ENCODE measurements at regions not wholly inside any gene's neighbourhood (a gene's known extent, or its start where the extent isn't known, plus 50 kb on each side); places are given as distances from the start of the nearest gene placed in this dataset.

DNA sequence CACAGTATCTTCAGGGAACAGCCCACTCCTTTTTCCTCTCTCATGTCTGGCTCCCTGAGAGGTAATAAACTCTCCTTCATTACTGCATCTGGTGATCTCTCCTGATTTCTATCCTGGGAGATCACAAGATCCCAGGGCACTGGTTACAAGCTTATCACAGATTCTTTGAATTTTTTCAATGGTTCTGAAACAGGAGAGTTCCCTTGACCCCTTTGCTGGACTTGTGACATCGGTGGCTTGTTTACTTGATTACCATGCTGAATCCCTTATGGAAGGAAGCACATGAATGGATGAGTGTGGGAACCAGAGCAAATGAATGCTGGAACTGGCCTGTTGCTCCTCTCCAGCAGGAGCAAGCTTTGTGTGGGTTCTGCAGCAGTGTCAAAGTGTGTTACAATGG lies 67.2 kb upstream of the HNMT start (continued):
- TF ChIP-seq, protein P1, sequence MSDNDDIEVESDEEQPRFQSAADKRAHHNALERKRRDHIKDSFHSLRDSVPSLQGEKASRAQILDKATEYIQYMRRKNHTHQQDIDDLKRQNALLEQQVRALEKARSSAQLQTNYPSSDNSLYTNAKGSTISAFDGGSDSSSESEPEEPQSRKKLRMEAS (IDR thresholded peaks at IDR 0.05), result no peak

DNA sequence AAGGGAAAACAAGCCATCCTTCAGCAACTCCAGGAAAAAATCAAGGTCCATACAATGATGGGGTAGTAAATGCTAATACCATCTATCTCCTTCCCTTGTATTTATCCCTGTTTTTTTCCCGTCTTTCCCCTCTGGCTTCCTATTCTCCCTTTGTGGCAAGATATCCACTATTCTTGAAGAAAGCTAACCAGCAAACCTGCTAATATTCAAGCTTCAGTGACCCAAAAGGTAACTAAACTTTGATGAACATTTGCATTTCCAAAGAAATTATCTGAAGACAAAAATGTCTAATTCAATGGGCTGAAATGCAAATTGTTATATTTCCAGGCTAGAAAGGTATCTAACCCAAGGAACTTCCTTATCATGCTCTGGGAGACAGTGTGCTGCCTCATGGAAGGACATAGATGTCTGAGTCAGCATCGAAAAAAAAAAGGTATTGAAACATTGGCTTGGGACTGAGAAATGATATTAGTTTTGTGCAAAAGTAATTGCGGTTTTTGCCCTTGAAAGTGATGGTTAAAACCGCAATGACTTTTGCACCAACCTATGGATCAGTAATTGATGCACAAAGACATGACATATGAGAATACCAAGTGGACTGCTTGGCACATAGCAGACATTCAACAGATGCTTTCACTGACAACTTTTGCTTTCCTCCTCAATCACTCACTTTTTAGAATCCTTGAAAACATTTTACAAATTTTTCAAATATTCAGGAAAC lies 63.7 kb upstream of the HNMT start:
- WGBS, result 69% methylated on average over 4 of the region's 4 CpGs
- H3K4me3 ChIP-seq (ENCODE audit: low read depth in 1 of 3, low read length in 3 of 3), result no peak overlapping the region
- H3K27ac ChIP-seq (ENCODE audit: low read depth in 1 of 2, low read length in 2 of 2), result no peak overlapping the region

DNA sequence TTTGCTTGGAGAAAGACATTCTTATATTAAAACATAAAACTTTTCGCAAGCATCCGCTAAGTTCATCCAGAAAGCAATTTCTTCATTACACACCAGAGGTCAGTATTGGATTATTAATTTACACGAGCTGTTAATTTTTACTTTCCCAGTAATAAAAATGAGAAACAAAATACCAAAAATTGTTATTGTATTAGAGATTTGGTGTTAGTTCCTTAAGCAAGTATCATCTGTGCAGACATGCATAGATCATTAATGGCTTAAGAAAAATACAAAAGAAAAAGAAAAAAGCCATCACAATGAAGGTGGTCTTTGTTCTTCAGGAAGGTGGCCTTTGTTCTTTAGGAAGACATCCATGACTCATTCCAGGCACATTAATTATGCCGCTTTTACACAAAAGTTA lies 53.6 kb upstream of the HNMT start:
- no peak for DNase-seq (ENCODE audit: low spot score)
- peaks cover 0 to 11% (median 3%) of the 10 kb centered on the region in 4 donors for H3K4me1 ChIP-seq (ENCODE audit: control insufficient read depth in 4 of 4, insufficient read depth in 4 of 4, low read length in 3 of 4)
- no peak overlapping the region for H3K27ac ChIP-seq (ENCODE audit: low read depth in 1 of 2, low read length in 2 of 2)
- H3K9me3 ChIP-seq (ENCODE audit: control insufficient read depth in 4 of 4, low read length in 3 of 4), result no peaks in the 10 kb centered on the region
- H3K36me3 ChIP-seq (ENCODE audit: control insufficient read depth in 4 of 4, insufficient read depth in 3 of 4, low read depth in 1 of 4, low read length in 3 of 4), result no peaks in the 10 kb centered on the region
- TF ChIP-seq GABPA (IDR thresholded peaks at IDR 0.05 in 1 of 2, conservative IDR thresholded peaks at IDR 0.05 in 1 of 2) (no peak), JUND (IDR thresholded peaks at IDR 0.05) (no peak), HNF4G (IDR thresholded peaks at IDR 0.05) (no peak), RAD21 (IDR thresholded peaks at IDR 0.05) (peak; percentile 84), FOXA1 (IDR thresholded peaks at IDR 0.05) (no peak), TAF1 (conservative IDR thresholded peaks at IDR 0.05) (no peak)
- TF ChIP-seq, protein P2, sequence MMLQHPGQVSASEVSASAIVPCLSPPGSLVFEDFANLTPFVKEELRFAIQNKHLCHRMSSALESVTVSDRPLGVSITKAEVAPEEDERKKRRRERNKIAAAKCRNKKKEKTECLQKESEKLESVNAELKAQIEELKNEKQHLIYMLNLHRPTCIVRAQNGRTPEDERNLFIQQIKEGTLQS (IDR thresholded peaks at IDR 0.05), result no peak
- TF ChIP-seq, protein P3, sequence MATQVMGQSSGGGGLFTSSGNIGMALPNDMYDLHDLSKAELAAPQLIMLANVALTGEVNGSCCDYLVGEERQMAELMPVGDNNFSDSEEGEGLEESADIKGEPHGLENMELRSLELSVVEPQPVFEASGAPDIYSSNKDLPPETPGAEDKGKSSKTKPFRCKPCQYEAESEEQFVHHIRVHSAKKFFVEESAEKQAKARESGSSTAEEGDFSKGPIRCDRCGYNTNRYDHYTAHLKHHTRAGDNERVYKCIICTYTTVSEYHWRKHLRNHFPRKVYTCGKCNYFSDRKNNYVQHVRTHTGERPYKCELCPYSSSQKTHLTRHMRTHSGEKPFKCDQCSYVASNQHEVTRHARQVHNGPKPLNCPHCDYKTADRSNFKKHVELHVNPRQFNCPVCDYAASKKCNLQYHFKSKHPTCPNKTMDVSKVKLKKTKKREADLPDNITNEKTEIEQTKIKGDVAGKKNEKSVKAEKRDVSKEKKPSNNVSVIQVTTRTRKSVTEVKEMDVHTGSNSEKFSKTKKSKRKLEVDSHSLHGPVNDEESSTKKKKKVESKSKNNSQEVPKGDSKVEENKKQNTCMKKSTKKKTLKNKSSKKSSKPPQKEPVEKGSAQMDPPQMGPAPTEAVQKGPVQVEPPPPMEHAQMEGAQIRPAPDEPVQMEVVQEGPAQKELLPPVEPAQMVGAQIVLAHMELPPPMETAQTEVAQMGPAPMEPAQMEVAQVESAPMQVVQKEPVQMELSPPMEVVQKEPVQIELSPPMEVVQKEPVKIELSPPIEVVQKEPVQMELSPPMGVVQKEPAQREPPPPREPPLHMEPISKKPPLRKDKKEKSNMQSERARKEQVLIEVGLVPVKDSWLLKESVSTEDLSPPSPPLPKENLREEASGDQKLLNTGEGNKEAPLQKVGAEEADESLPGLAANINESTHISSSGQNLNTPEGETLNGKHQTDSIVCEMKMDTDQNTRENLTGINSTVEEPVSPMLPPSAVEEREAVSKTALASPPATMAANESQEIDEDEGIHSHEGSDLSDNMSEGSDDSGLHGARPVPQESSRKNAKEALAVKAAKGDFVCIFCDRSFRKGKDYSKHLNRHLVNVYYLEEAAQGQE (IDR thresholded peaks at IDR 0.05), result no peak
- TF ChIP-seq, protein P4, sequence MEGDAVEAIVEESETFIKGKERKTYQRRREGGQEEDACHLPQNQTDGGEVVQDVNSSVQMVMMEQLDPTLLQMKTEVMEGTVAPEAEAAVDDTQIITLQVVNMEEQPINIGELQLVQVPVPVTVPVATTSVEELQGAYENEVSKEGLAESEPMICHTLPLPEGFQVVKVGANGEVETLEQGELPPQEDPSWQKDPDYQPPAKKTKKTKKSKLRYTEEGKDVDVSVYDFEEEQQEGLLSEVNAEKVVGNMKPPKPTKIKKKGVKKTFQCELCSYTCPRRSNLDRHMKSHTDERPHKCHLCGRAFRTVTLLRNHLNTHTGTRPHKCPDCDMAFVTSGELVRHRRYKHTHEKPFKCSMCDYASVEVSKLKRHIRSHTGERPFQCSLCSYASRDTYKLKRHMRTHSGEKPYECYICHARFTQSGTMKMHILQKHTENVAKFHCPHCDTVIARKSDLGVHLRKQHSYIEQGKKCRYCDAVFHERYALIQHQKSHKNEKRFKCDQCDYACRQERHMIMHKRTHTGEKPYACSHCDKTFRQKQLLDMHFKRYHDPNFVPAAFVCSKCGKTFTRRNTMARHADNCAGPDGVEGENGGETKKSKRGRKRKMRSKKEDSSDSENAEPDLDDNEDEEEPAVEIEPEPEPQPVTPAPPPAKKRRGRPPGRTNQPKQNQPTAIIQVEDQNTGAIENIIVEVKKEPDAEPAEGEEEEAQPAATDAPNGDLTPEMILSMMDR (IDR thresholded peaks at IDR 0.05; ENCODE audit: low read depth, low read length, missing input control), result peak; percentile 75
- TF ChIP-seq, protein P1 (IDR thresholded peaks at IDR 0.05), result no peak
- no peak overlapping the region for H3K9ac ChIP-seq (ENCODE audit: low read depth in 1 of 2, low read length in 2 of 2)
- H3K4me3 ChIP-seq (ENCODE audit: low read depth in 1 of 3, low read length in 3 of 3), result no peak overlapping the region
- WGBS, result 15% methylated on average over 4 of the region's 4 CpGs
- no peaks in the 10 kb centered on the region for H3K27me3 ChIP-seq (ENCODE audit: control insufficient read depth in 4 of 4, insufficient read depth in 4 of 4, low read length in 3 of 4)

More for the DNA sequence above, 63.7 kb upstream of the HNMT start:
- no peaks in the 10 kb centered on the region for H3K36me3 ChIP-seq (ENCODE audit: control insufficient read depth in 4 of 4, insufficient read depth in 3 of 4, low read depth in 1 of 4, low read length in 3 of 4)
- TF ChIP-seq JUND (IDR thresholded peaks at IDR 0.05) (no peak), NR2F2 (IDR thresholded peaks at IDR 0.05) (no peak), HNF4A (conservative IDR thresholded peaks at IDR 0.05) (no peak), FOXA2 (IDR thresholded peaks at IDR 0.05) (no peak), RXRA (IDR thresholded peaks at IDR 0.05) (no peak), YY1 (IDR thresholded peaks at IDR 0.05) (no peak), HNF4G (IDR thresholded peaks at IDR 0.05) (no peak), TAF1 (conservative IDR thresholded peaks at IDR 0.05) (no peak), RAD21 (IDR thresholded peaks at IDR 0.05) (no peak)
- TF ChIP-seq, protein P4 (IDR thresholded peaks at IDR 0.05; ENCODE audit: low read depth, low read length, missing input control), result no peak
- TF ChIP-seq, protein P3 (IDR thresholded peaks at IDR 0.05), result no peak
- H3K9me3 ChIP-seq (ENCODE audit: control insufficient read depth in 4 of 4, low read length in 3 of 4), result no peaks in the 10 kb centered on the region
- H3K9ac ChIP-seq (ENCODE audit: low read depth in 1 of 2, low read length in 2 of 2), result no peak overlapping the region
- H3K27me3 ChIP-seq (ENCODE audit: control insufficient read depth in 4 of 4, insufficient read depth in 4 of 4, low read length in 3 of 4), result no peaks in the 10 kb centered on the region
- no peak for DNase-seq (ENCODE audit: low spot score)
- no peaks in the 10 kb centered on the region for H3K4me1 ChIP-seq (ENCODE audit: control insufficient read depth in 4 of 4, insufficient read depth in 4 of 4, low read length in 3 of 4)
